ENCODE measurements at regions not wholly inside any gene's neighbourhood (a gene's known extent, or its start where the extent isn't known, plus 50 kb on each side); places are given as distances from the start of the nearest gene placed in this dataset.
"Not testable (repeated sequence)": the region's sequence is repeated elsewhere in the genome, so short reads cannot be mapped to it uniquely, and the experiment has no call there.

DNA sequence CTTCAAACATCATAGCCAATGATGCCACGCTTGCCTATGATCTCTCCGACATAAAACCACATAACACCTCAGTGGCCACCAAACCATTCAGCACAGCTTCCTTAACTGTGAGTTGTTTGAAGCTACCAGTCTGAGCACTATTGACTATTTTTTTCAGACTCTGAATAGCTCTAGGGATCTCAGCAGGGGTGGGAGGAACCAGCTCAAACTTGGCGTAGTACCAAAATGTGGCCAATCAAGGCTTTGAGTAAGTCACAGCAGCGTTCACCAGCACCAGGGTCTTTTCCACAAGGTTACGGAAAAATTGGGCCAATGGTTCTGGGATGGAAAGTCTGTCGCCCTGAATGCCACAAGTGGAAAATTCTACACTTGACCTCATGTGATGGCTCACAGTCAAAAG, 70.6 kb downstream of the SMPDL3A start:
- no peak overlapping the region for H3K4me3 ChIP-seq (ENCODE audit: low read length)
- no peak for DNase-seq (ENCODE audit: low read depth, low spot score)

DNA sequence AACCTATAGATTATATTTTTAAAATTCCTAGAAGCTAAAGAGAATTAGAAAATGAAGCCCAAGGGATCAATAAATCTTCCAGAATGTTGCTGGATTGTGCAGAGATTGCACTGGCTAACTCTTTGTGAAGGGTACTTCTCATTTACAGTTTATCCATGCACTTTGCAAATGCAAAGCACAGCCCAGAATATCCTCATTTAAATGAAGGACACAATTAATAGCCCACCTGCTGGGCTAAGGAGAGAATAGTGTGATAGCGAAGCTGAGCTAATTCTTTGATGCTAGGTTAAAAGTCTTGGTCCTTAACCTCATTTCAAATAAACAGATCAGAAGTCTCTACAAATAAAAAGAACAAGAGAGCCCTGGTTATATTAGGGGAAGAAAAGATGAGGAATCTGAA, 72.5 kb downstream of the SMPDL3A start:
- H3K4me3 ChIP-seq (ENCODE audit: low read length): no peak overlapping the region
- no peak for DNase-seq (ENCODE audit: low read depth, low spot score)

DNA sequence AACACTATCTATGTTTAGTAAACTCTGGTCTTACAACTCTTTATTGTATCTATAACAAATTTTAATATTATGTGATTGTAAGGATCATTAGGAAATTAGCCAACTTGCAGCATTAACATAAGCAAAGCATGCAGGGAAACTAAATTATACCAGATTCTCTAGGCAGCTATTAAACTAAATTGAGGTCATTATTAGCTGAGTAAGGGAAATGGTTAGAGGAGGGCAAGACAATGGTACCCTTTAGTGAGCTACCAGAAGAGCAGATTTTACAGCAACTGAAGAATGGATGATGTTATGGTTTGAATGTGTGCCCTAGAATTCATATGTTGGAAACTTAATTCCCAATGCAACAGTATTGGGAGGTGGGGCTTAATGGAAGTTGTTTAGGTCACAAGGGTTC, 79.1 kb downstream of the SMPDL3A start:
- no peak overlapping the region for H3K4me3 ChIP-seq (ENCODE audit: low read length)
- DNase-seq (ENCODE audit: low read depth, low spot score): no peak

DNA sequence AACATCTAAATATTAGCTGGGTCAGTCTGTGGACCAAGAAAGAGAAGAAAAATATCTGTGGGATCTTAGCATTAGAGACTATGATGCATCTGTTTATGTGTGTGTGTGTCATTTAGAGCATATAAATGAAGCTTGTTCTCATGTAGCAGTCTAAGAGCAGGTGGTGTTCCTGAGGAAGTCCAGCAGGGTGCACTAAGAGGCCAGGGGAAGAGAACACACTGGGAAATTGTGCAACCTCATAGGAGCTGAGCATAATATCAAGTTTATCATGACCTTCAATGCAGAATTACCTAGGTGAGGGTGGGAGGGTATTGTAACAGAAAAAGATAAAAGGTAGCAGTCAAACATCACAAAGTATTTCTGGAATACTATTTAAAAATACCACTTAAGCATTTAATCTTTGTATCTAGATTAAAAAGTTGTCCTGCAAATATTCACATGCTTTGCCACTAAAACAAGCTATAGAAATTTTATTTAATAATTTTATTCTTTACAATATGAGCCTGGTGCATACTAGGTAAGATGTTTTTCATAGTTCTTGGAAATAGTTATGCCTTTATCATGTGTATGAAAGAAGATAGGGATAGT, 80.5 kb downstream of the SMPDL3A start:
- no peak overlapping the region for H3K4me3 ChIP-seq (ENCODE audit: low read length)
- DNase-seq (ENCODE audit: low read depth, low spot score): peak; percentile 48

GRCh38 chr6:122871079-122871478, 82.0 kb downstream of the SMPDL3A start:
- DNase-seq (ENCODE audit: low read depth, low spot score): no peak
- H3K4me3 ChIP-seq (ENCODE audit: low read length): no peak overlapping the region

- DNase-seq (ENCODE audit: low read depth, low spot score): no peak
- no peak overlapping the region for H3K4me3 ChIP-seq (ENCODE audit: low read length)
These were observed 83.3 kb downstream of the SMPDL3A start for GRCh38 chr6:122872311-122872710.

GRCh38 chr6:122877302-122877701, 88.2 kb downstream of the SMPDL3A start:
- H3K4me3 ChIP-seq (ENCODE audit: low read length): no peak overlapping the region

DNA sequence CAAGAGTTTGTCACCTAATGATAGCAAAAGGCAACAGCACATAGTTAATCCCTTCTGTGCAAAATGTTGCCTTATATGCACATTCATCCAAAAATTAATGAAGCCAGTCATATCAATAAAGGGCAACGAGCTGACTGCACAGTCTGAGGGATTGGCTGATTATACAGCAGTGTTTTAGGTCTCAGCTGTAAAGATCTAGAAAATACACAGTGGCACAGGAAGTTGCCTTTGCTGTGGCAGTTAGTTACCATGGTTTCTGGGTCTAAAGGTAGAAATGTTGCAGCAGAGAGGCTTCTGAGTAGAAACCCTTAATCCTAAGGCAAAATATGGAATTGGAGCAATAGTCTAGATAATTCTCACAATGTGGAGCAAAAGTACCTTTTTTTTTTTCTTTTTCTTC, 89.7 kb downstream of the SMPDL3A start:
- DNase-seq (ENCODE audit: low read depth, low spot score): peak; percentile 64
- H3K4me3 ChIP-seq (ENCODE audit: low read length): no peak overlapping the region

More at GRCh38 chr6:122877302-122877701, 88.2 kb downstream of the SMPDL3A start:
- DNase-seq (ENCODE audit: low read depth, low spot score): no peak

- H3K4me3 ChIP-seq (ENCODE audit: low read length): no peak overlapping the region
- no peak for DNase-seq (ENCODE audit: low read depth, low spot score)
These were observed 97.4 kb downstream of the SMPDL3A start for GRCh38 chr6:122886481-122886880.

DNA sequence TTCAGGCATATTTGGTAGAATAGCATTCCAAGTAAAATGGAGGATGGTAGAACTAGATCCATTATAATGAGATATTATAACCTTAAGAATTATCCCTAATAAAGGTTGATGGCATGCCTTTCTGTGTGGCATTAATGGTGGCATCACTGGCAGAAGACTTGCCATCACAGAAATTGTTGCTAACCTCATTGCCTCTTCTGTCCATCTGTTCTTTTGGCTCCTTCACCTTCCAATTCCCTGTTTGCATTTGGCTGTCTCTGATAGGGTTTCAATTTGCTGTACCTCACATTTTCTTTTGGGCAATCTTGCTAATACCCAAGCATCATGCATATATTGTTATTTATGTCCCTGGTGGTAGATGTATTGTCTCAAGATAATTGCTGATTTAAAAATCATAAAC, 98.9 kb downstream of the SMPDL3A start:
- DNase-seq (ENCODE audit: low read depth, low spot score): no peak
- H3K4me3 ChIP-seq (ENCODE audit: low read length): no peak overlapping the region

- not testable (repeated sequence) for DNase-seq (ENCODE audit: low read depth, low spot score)
These were observed 99.6 kb downstream of the SMPDL3A start for GRCh38 chr6:122888680-122889079.

DNA sequence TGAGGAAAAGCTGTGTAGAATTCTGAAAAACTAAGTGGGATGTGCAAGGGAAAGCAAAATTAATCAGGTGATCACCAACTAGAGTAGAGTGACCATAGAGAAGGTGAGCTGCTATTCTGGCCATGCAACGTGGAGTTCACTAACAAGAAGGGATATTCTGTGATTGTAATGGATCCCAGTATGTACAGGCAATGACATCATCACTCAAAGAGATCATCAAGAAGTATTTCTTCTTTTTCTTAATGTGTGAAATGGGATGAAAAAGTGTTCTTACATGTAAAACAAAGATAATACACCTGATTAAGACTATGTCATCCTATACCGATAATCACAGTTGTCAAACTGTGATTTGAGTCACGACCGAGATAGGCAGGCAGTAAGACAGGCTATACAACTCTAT, 101.2 kb downstream of the SMPDL3A start:
- H3K4me3 ChIP-seq (ENCODE audit: low read length): no peak overlapping the region
- DNase-seq (ENCODE audit: low read depth, low spot score): no peak

More at GRCh38 chr6:122888680-122889079, 99.6 kb downstream of the SMPDL3A start:
- H3K4me3 ChIP-seq (ENCODE audit: low read length): not testable (repeated sequence)

DNA sequence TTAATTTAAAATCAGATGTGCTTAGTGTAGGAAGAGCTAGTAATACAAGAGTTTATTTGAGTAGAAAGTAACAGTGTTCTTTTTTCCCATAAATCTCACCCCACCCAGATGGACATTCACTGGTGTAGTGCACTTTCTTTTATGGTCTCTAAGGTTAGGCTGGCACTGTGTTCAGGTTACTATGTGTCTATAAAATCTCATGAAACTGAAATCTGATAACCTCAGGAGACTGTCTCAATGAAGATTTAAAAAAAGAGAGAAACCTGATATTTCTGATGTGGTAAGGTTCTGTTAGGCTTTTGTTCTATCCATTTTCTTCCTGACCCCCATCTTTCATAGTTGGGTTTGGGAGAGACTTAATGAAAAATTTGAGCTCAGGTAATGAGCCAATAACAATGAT, 101.2 kb upstream of the CLVS2 start:
- no peak for DNase-seq (ENCODE audit: low read depth, low spot score)
- H3K4me3 ChIP-seq (ENCODE audit: low read length): no peak overlapping the region

- no peak overlapping the region for H3K4me3 ChIP-seq (ENCODE audit: low read length)
- no peak for DNase-seq (ENCODE audit: low read depth, low spot score)
These were observed 93.7 kb upstream of the CLVS2 start for GRCh38 chr6:122902326-122902725.

DNA sequence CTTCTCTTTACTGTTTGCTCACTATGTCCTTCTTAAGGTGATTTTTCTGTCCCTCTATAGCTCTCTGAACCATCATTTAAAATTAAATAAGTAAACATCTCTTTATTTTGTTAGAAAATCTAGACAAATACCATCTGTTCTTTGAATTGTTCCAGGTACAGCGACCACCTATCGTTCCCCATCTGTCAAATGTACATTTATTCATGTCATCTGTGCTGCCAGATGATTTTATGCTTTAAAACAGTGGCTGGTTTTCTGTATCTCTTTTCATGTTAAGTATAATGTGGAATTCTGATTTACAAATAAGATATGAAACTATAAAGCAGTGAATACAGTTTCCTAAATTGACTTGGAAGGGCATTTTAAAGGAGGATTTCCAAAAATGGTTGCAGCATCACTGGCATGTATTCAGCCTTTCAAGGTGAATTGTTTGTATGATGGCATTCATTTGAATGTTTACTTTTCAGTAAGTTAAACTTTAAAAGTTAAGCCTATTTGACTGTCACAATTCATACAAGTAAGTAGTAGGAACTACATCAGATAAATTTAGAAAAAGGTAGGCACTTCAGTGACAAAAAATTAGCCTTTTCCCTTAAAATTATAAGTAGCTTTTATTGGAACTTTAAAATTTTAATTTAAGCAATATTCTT, 92.6 kb upstream of the CLVS2 start:
- no peak for DNase-seq (ENCODE audit: low read depth, low spot score)
- H3K4me3 ChIP-seq (ENCODE audit: low read length): no peak overlapping the region

DNA sequence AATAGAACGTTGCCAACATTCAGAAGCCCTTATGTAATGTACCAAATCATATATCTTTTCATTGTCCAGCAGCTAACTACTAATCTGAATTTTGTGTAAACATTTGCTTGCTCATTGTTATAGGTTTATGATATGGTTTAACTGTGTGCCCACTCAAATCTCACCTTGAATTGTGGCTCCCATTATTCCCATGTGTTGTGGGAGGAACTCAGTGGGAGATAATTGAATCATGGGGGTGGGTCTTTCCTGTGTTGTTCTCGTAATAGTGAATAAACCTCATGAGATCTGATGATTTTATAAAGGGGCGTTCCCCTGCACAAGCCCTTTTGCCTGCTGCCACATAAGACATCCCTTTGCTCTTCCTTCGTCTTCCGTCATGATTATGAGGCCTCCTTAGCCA, 91.9 kb upstream of the CLVS2 start:
- DNase-seq (ENCODE audit: low read depth, low spot score): no peak
- H3K4me3 ChIP-seq (ENCODE audit: low read length): no peak overlapping the region

DNA sequence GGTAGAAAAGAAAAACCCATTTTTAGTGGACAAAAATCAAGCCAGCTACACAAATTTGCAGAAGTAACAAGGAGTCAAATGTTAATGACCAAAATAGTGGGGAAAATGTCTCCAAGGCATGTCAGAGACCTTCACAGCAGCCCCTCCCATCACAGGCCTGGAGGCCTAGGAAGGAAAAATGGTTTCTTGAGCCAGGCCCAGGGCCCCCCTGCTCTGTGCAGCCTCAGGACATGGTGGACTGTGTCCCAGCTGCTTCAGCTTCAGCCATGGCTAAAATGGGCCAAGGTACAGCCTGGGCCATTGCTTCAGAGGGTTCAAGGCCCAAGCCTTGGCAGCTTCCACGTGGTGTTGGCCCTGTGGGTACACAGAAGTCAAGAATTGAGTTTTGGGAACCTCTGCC, 82.5 kb upstream of the CLVS2 start:
- DNase-seq (ENCODE audit: low read depth, low spot score): no peak
- no peak overlapping the region for H3K4me3 ChIP-seq (ENCODE audit: low read length)

DNA sequence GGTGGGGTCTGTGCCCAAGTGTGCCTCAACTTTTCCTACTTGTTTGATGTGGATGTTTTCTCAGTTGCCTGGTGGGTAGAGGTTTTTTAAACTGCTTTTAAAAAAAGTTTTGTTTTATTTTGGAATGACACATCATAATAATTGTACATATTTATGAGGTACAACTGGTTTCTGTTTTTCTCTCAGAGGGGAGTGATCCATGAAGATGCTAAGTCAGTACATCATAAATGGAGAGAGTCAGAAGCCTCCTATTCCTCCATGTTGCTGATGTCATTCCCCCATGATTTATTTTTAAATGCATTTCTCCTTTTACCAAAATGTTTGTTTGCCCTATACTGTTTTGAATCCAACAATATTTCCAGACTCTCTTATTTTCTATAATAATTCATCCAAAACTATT, 77.3 kb upstream of the CLVS2 start:
- no peak for DNase-seq (ENCODE audit: low read depth, low spot score)
- H3K4me3 ChIP-seq (ENCODE audit: low read length): no peak overlapping the region

- no peak for DNase-seq (ENCODE audit: low read depth, low spot score)
- H3K4me3 ChIP-seq (ENCODE audit: low read length): no peak overlapping the region
These were observed 65.5 kb upstream of the CLVS2 start for GRCh38 chr6:122930252-122931180.

DNA sequence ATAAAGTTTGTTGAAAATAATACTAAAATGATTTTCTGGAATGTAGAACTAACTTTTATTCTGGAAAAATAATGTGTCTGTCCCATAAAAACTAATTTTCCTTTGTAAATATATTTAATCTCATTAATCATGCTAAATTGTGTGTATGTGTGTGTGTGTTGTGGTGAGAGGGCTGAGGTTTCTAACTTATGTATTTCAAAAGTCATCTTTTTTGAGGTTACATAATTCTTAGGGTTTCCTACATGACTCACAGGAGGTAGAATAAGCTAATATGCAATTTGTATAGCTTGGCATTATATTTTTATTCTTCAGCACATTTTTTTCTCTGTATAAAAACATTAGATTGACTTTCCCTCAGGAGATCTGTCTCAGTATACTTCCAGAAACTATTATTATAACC, 64.1 kb upstream of the CLVS2 start:
- no peak for DNase-seq (ENCODE audit: low read depth, low spot score)
- no peak overlapping the region for H3K4me3 ChIP-seq (ENCODE audit: low read length)
